Thoracic aorta (tissue), 2 donors: ENCODE measurements at regions not wholly inside any gene's neighbourhood (a gene's known extent, or its start where the extent isn't known, plus 50 kb on each side); places are given as distances from the start of the nearest gene placed in this dataset.
A peak's percentile ranks its signal among the peaks of the same experiment; 100 is the strongest.

Source experiments
- ATAC-seq: fragments of 150-250 bp; one replicate; pipeline ENCODE4 v1.8.0; 2017; ENCODE audit warnings: low read depth; ENCODE audit not compliant: insufficient number of reproducible peaks, low FRiP score
- DNase-seq: peaks from one replicate; pipeline ENCODE4 v3.0.0-alpha.2; 2020; ENCODE audit warnings: low spot score
- H3K27ac ChIP-seq, 2 donors: fragments of 200-600 bp; sonication (generic); 1 replicate in 1 of 2; 2 replicates in 1 of 2; pipeline ENCODE4 v1.5.1; 2016; ENCODE audit warnings: mild to moderate bottlenecking in 2 of 2, moderate library complexity in 2 of 2
- H3K27me3 ChIP-seq: fragments of 200-600 bp; sonication (generic); replicated peaks from 2 replicates; pipeline ENCODE4 v1.6.0; 2016; ENCODE audit warnings: mild to moderate bottlenecking; ENCODE audit not compliant: insufficient read depth
- H3K36me3 ChIP-seq: fragments of 200-600 bp; sonication (generic); one replicate; pipeline ENCODE4 v1.5.1; 2016
- H3K4me1 ChIP-seq, 2 donors: fragments of 200-600 bp; sonication (generic); 1 replicate in 1 of 2; 2 replicates in 1 of 2; pipeline versions ENCODE4 v1.5.1 to v1.6.0; 2016; ENCODE audit warnings: low read depth in 2 of 2, mild to moderate bottlenecking in 1 of 2; ENCODE audit not compliant: control insufficient read depth in 1 of 2
- H3K4me3 ChIP-seq: fragments of 200-600 bp; sonication (generic); 2 replicates; pipeline ENCODE4 v1.5.1; 2016; ENCODE audit warnings: mild to moderate bottlenecking
- H3K9me3 ChIP-seq: fragments of 200-600 bp; sonication (generic); 2 replicates; pipeline ENCODE4 v1.5.1; 2016
- CTCF ChIP-seq: fragments of 200-600 bp; sonication (generic); IDR thresholded peaks from one replicate; pipeline ENCODE4 v1.5.1; 2019; ENCODE audit warnings: antibody characterized with exemption

- Histone ChIP-seq H3K27ac (no peak overlapping the region), H3K27me3 (peaks cover 18% of the 10 kb centered on the region), H3K36me3 (no peaks in the 10 kb centered on the region), H3K9me3 (no peaks in the 10 kb centered on the region), H3K4me3 (no peak overlapping the region), H3K4me1 (no peaks in the 10 kb centered on the region)
- DNase-seq: no peak
- TF ChIP-seq CTCF: peak; percentile 42
- no peak for ATAC-seq
Measured at GRCh38 chr10:100670828-100671479, 74.4 kb upstream of the PAX2 start.

- ATAC-seq (no peak), DNase-seq (no peak)
- Histone ChIP-seq H3K4me3 (no peak overlapping the region), H3K9me3 (no peaks in the 10 kb centered on the region), H3K36me3 (no peaks in the 10 kb centered on the region), H3K27me3 (peaks cover 18% of the 10 kb centered on the region), H3K27ac (no peak overlapping the region), H3K4me1 (no peaks in the 10 kb centered on the region)
- no peak for TF ChIP-seq CTCF
Measured at GRCh38 chr10:100672199-100672598, 73.2 kb upstream of the PAX2 start.

GRCh38 chr10:100677290-100677945 lies 68.0 kb upstream of the PAX2 start:
- DNase-seq: no peak
- Histone ChIP-seq H3K9me3 (no peaks in the 10 kb centered on the region), H3K27ac (no peak overlapping the region), H3K27me3 (peaks cover 15% of the 10 kb centered on the region), H3K4me3 (no peak overlapping the region), H3K4me1 (no peaks in the 10 kb centered on the region), H3K36me3 (no peaks in the 10 kb centered on the region)
- no peak for ATAC-seq
- no peak for TF ChIP-seq CTCF

- Histone ChIP-seq H3K27ac (no peak overlapping the region), H3K36me3 (no peaks in the 10 kb centered on the region), H3K27me3 (peaks cover 15% of the 10 kb centered on the region), H3K9me3 (no peaks in the 10 kb centered on the region), H3K4me1 (no peaks in the 10 kb centered on the region), H3K4me3 (no peak overlapping the region)
- ATAC-seq (no peak), DNase-seq (no peak)
- TF ChIP-seq CTCF: no peak
Measured at GRCh38 chr10:100679327-100679726, 66.1 kb upstream of the PAX2 start.

GRCh38 chr10:100683004-100683403 lies 62.4 kb upstream of the PAX2 start:
- Histone ChIP-seq H3K36me3 (no peaks in the 10 kb centered on the region), H3K4me1 (no peaks in the 10 kb centered on the region), H3K27ac (no peak overlapping the region), H3K9me3 (no peaks in the 10 kb centered on the region), H3K4me3 (no peak overlapping the region), H3K27me3 (peaks cover 20% of the 10 kb centered on the region)
- ATAC-seq: no peak
- no peak for DNase-seq
- TF ChIP-seq CTCF: no peak
